ENCODE measurements at regions not wholly inside any gene's neighbourhood (a gene's known extent, or its start where the extent isn't known, plus 50 kb on each side); places are given as distances from the start of the nearest gene placed in this dataset.

- no peak for DNase-seq
These were observed 546.0 kb downstream of the METTL15 start for GRCh38 chr11:28654191-28654590.

- no peak for DNase-seq
These were observed 541.7 kb downstream of the METTL15 start for GRCh38 chr11:28649922-28650321.

- no peak for DNase-seq
These were observed 528.4 kb downstream of the METTL15 start for GRCh38 chr11:28636566-28636965.

DNA sequence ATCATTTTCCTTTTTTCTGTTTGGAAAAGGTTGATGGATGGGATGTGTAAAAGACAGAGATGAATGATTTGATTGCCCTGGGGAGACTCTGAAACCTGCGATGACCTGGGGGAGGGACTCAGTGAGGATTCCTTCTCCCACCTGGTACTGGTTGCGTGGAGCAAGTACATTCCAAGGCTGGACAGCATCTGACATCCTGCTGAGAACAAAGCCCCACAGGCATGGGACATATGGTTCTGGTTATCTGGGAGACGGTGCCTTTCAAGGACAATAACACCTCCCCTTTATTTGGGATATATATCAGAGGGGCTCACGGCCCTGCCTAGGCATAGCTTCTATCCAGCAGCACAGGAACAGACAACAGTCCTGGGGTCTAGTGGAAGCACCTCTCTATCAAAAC is 527.8 kb downstream of the METTL15 start:
- no peak for DNase-seq

DNA sequence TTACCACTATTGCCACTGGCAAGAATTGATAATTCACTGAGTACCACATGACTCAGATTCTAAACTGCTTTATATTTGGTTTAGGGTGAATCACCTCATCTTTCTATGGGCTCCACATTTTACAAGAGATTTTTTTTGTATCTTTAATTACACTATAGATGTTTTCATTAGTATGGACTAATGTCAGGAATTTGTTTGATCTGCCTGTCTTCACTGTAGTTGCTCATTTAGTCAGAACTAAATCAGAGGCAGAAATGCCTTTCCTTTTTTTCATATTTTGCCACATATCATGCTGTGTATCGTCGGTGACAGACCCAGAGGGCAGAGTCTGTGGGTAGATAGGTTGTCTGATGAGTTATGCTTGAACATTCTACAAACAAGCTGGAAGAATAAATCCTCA is 524.1 kb downstream of the METTL15 start:
- DNase-seq = no peak

DNA sequence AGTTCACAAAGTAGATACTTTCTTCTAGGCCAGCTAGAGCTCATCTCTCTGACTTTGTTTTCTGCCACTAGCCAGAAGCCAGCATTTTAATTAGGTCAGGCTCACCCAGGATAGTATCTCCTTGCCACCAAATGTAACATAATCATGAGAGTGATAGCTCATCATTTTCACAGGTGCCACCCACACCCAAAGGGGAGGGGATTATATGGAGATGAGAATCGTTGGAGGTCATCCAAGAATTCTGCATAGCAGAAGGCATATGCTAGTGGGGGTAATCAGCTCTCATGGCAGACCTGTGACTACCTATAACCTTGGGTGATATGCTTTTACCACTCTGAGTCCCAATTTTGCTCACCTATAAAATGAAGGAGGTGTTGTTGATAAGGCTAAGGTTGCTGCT is 523.0 kb downstream of the METTL15 start:
- peak; percentile 5 for DNase-seq

- no peak for DNase-seq
These were observed 521.0 kb downstream of the METTL15 start for GRCh38 chr11:28629235-28629634.

DNA sequence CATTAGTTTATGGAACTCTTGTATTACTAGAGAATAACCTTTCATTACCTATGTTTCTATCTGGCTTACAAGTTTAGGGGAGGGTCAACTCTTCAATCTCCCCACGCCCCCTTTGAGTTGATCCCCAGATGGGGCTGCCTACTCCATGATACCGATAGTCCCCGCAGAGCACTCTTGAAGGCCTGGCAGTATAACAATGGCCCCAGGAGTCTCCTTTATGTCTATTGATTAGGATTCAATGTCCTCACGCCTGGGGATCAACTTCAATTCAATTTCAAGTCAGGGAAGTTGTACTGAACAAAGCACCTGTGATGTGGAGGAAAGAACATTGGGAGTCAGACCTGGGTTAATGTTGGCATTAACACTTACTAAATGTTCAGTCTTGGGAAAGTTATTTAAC is 520.2 kb downstream of the METTL15 start:
- DNase-seq = no peak

- peak; percentile 81 for DNase-seq
These were observed 519.6 kb downstream of the METTL15 start for GRCh38 chr11:28627690-28628255.

- DNase-seq = no peak
These were observed 517.3 kb downstream of the METTL15 start for GRCh38 chr11:28625532-28625931.

DNA sequence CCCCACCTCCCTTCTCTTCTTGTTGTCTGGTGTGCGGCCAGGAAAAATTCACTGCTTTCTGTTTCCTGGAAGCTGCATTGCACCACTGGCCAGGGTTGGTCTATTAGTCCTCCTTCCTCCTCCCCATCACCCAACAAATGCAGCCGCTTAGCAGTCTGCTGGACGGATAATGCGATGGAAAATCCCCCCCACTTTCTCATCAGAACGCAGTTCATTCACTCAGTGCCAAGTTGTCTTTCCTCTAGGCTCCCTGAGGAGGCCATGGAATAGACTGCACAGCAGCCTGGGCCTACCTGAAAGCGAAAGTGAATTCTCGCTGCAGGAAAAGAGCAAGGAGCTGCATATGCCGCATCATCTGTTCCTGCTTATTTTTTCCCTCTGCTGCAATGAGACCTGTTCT is 513.6 kb downstream of the METTL15 start:
- DNase-seq = no peak

GRCh38 chr11:28619846-28620540 is 511.8 kb downstream of the METTL15 start:
- no peak for DNase-seq

DNA sequence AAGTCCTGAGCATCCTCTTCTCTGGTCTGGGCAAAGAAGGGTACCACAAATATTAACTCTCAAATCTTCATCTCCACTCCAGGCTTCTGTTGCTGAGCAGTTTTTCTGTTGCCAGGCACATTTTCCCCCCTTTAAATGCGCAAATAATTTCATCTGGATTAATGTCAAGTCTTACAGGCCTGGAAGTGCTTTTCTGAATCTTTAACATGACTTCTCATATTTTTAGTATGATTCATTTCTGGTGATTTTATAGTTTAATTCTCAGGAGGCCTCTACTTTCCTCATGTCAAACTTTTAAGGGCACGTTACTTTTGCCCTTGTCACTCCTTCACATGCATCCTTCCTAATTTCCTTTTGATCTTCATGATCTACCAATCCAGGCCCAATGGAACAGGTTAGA is 510.2 kb downstream of the METTL15 start:
- DNase-seq = no peak

- no peak for DNase-seq
These were observed 508.2 kb downstream of the METTL15 start for GRCh38 chr11:28616160-28616965.

DNA sequence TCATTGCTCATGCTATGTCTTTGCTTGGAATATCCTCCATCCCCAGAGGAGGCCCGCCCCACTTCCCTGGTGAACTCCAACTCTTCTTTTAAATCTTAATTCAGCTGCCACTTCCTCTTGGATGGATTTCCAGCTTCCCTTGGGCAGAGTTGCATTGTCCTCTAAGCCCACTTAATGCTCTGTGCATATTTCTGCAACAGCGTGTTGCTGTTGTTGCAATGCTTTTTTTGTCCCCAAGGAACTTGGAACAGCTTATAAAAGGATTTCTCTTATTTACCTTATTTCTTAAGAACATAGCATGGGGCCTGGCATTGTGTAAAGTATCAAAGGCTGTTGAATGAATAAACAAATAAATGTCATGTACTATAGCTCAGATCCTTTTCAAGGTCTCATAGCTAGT is 507.4 kb downstream of the METTL15 start:
- DNase-seq = no peak

- no peak for DNase-seq
These were observed 498.7 kb downstream of the METTL15 start for GRCh38 chr11:28606930-28607329.

DNA sequence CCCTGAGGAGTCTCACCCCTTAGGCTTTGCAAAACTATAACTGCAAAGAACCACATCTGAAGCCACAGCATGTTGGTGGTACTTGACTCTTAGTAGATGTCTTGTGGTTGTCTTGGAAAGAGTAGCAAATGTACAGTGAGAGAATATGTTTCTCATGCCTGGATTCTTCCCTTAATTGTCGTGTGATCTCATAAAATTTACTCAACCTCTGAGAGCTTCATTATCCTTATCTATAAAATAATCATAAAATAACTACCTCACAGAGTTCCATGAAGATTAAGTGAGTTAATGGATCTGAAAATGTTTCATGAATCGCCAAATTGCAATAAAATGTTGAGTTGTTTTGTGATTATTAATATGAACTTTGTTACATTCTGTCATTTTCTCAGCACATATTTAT is 491.5 kb downstream of the METTL15 start:
- no peak for DNase-seq

- DNase-seq = no peak
These were observed 490.3 kb downstream of the METTL15 start for GRCh38 chr11:28598531-28598930.

- DNase-seq = no peak
These were observed 488.6 kb downstream of the METTL15 start for GRCh38 chr11:28596816-28597215.

DNA sequence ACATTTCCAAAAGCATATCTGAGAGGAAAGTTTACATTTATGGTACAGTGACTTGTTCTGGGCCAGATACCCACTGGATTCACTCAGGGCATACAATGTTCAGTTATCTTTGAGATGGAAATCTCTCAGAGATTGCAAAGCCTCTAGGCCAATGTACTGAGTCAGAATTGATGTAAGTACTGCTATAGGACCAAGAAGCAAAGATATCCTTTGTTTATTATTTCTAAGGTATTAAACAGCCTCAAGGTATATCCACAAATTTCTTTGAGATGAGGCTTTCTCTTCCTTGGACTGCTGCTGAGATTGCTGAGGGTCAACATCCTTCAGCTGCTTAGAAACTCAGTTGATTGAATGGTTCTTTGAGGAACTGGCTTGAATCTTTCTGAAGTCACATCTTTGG is 484.0 kb downstream of the METTL15 start:
- DNase-seq = no peak

GRCh38 chr11:28584992-28585391 is 476.8 kb downstream of the METTL15 start:
- DNase-seq = no peak

- DNase-seq = no peak
These were observed 474.3 kb downstream of the METTL15 start for GRCh38 chr11:28582506-28582905.

- DNase-seq = no peak
These were observed 473.4 kb downstream of the METTL15 start for GRCh38 chr11:28581286-28582242.

All from NCI-H524 treated with DMSO at 0.1 percent for 48 hours (cell line).